ENCODE measurements at regions not wholly inside any gene's neighbourhood (a gene's known extent, or its start where the extent isn't known, plus 50 kb on each side); places are given as distances from the start of the nearest gene placed in this dataset.

- TF ChIP-seq CTCF (IDR thresholded peaks at IDR 0.05): no peak
- TF ChIP-seq POLR2AphosphoS5 (IDR thresholded peaks at IDR 0.05): no peak
Observed at GRCh38 chrX:87067795-87068369, 449.7 kb upstream of the KLHL4 start.

Data from sigmoid colon (tissue), 4 donors.